ENCODE measurements at regions not wholly inside any gene's neighbourhood (a gene's known extent, or its start where the extent isn't known, plus 50 kb on each side); places are given as distances from the start of the nearest gene placed in this dataset.

DNA sequence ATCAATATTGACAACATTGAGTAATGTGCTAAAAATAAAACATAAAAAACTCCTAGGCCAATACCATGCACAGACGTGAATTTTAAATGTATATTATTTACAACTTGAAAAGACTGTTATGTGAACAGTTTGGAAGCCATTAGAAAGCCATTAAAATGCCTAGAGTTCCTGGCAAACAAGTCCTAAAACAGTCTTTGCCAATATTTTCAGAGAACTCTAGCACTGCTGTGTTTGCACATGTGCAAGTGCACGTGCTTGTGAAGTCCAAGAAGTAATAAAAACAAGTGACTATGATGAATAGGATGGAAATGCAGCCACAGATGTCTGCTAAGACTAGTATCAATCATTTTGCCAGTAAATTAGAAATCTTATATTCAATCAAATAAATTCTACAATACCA is 1447.6 kb downstream of the GRIK2 start:
- TF ChIP-seq, protein P1, sequence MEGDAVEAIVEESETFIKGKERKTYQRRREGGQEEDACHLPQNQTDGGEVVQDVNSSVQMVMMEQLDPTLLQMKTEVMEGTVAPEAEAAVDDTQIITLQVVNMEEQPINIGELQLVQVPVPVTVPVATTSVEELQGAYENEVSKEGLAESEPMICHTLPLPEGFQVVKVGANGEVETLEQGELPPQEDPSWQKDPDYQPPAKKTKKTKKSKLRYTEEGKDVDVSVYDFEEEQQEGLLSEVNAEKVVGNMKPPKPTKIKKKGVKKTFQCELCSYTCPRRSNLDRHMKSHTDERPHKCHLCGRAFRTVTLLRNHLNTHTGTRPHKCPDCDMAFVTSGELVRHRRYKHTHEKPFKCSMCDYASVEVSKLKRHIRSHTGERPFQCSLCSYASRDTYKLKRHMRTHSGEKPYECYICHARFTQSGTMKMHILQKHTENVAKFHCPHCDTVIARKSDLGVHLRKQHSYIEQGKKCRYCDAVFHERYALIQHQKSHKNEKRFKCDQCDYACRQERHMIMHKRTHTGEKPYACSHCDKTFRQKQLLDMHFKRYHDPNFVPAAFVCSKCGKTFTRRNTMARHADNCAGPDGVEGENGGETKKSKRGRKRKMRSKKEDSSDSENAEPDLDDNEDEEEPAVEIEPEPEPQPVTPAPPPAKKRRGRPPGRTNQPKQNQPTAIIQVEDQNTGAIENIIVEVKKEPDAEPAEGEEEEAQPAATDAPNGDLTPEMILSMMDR (conservative IDR thresholded peaks at IDR 0.05 in 1 of 2, IDR thresholded peaks at IDR 0.05 in 1 of 2; ENCODE audit: extremely low read depth in 1 of 2, insufficient read depth in 1 of 2, low read depth in 1 of 2, low read length in 2 of 2): no peak
- TF ChIP-seq EZH2 (IDR thresholded peaks at IDR 0.05; ENCODE audit: borderline replicate concordance, low read length): no peak
